DND-41 (cell line): ENCODE measurements at regions not wholly inside any gene's neighbourhood (a gene's known extent, or its start where the extent isn't known, plus 50 kb on each side); places are given as distances from the start of the nearest gene placed in this dataset.

Experiments
- CTCF ChIP-seq: IDR thresholded peaks from 2 replicates; pipeline ENCODE4 v1.5.1; 2012; ENCODE audit warnings: borderline replicate concordance, low read length, moderate library complexity, mild to moderate bottlenecking; ENCODE audit not compliant: poor library complexity, severe bottlenecking; ENCODE audit errors: extremely low read depth
- EZH2 ChIP-seq: IDR thresholded peaks from 3 replicates; pipeline ENCODE4 v1.6.1; 2012; ENCODE audit warnings: borderline replicate concordance, low read depth, mild to moderate bottlenecking, moderate library complexity, low read length, inconsistent platforms; ENCODE audit not compliant: severe bottlenecking

GRCh38 chr11:56917708-56918400, 70.9 kb upstream of the OR5AK2 start:
- TF ChIP-seq CTCF (no peak), EZH2 (no peak)
